DMS 273 treated with DMSO at 0.1 percent for 48 hours (cell line): ENCODE measurements at regions not wholly inside any gene's neighbourhood (a gene's known extent, or its start where the extent isn't known, plus 50 kb on each side); places are given as distances from the start of the nearest gene placed in this dataset.
"Not testable (repeated sequence)": the region's sequence is repeated elsewhere in the genome, so short reads cannot be mapped to it uniquely, and the experiment has no call there.

ENCODE experiments used
- DNase-seq: peaks from one replicate; lab custom pipeline; 2025; lab: John Stamatoyannopoulos, UW

DNA sequence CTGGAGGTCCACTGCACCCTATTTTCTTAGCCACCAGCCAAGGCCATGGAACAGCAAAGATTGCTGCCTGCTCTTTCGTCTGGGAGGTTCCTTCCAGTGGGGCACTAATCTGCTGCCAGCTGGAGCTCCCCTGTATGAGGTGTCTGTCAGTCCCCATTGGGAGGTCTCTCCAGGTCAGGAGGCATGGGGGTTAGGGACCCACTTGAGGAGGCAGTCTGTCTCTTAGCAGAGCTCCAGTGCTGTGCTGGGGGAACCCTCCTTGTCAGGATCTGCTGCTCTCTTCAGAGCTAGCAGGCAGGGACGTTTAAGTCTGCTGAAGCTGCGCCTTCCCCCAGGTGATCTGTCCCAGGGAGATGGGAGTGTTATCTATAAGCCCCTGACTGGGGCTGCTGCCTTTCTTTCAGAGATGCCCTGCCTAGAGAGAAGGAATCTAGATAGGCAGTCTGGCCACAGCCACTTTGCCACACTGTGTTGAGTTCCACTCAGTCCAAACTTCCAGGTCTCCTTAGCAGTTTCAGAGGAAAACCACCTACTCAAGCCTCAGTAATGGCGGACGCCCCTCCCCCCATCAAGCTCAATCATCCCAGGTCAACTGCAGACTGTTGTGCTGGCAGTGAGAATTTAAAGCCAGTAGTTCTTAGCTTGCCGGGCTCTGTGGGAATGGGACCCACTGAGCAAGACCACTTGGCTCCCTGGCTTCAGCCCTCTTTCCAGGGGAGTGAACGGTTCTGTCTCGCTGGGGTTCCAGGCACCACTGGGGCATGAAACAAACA, 317.7 kb downstream of the LRRC70 start:
- no peak for DNase-seq

DNA sequence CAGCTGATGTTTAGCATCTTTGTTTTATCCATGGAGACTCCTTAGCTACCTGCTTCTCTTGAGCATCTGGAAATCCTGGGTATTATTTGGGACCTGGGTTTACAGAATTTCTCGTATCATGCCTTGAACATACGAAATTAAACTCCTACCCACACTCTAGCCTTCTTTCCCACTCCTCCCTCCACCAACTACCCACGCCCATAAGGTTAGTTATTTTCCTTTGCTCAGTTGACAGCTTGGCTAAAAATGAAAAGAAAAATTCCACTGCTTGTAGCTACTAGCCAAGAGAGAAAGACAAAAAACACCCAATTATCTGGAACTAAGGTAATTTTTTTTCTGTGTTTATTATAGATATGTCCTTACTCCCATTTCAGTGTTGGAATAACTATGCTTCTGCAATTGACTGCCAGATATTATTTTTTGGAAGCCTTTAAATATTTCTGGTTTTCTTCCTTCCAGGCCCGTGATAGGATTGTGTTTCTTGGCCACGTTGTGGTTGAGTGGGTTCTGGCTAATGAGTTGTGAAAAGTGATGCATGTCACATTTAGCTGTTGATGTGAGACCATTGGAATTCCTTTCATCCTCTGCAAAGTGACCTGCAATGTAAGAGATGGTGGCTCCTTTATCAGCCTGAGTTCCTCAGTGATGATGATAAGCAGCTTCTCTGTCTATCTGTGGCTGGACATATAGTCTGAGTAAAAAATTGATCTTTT, 308.1 kb downstream of the LRRC70 start:
- no peak for DNase-seq

DNA sequence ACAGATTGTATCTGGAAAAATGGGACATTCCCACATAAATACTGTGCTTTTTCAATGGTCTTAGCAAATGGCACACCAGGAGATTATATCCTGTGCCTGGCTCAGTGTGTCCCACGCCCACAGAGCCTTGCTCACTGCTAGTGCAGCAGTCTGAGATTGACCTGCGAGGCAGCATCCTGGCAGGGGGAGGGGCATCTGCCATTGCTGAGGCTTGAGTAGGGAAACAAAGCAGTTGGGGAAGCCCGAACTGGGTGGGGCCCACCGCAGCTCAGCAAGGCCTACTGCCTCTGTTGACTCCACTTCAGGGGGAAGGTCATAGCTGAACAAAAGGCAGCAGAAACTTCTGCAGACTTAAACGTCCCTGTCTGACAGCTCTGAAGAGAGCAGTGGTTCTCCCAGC, 258.7 kb downstream of the LRRC70 start:
- not testable (repeated sequence) for DNase-seq

DNA sequence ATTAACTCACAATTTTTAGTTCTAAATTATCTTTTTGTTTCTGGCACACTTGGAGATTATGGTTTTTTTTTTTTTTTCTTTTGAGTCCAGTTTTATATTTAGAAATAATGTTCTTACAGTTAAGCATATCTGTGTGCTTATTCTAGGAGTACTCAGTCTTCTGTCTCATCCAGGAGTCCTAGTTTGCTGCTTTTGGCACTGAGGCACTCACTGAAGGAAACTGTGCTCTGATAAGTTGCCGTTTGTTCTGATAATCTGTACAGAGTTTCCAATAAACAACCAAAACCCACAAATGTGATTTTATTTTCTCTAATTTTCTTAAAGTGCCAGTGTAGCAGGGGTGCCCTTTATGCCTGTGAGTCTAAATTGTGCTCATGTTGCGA, 251.0 kb downstream of the LRRC70 start:
- no peak for DNase-seq

DNA sequence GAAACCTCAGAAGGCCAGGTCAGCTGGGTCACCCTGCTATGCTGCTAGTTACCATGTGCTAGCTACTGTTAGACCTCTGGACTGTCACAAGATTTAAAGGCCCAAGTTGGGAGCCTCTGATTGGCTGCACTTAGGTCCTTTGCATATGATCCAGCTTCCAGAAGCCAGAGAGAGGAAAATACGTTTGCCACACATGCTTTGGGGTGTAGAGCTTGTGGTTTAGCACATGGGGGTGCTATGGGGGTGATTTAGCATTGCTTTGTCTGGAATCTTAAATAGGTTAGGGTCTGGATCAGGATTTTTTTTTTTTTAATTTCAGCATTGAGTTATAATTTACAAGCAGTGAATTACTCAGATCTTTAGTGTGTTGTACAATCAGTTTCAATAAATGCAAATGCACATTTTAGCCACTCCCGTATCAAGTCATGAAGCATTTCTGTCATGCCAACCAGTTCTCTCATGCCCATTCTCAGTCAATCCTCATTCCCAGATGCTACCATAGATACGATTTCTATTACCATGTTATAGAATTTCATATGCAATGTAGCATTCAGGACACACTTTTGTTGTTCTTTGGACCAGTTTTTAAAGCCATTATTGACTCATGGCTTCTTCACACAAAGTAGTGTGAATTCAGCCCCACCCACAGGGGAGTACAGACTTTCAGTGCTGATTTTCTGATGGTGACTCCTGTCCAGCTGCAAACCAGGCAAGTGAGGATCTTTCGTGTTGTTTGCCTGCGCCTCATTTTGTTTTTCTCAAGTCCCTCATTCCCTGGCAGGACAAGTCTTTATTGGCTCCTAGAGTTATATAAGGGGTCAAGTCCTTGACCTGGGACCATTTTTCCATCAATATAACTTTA, 250.4 kb downstream of the LRRC70 start:
- DNase-seq = no peak

DNA sequence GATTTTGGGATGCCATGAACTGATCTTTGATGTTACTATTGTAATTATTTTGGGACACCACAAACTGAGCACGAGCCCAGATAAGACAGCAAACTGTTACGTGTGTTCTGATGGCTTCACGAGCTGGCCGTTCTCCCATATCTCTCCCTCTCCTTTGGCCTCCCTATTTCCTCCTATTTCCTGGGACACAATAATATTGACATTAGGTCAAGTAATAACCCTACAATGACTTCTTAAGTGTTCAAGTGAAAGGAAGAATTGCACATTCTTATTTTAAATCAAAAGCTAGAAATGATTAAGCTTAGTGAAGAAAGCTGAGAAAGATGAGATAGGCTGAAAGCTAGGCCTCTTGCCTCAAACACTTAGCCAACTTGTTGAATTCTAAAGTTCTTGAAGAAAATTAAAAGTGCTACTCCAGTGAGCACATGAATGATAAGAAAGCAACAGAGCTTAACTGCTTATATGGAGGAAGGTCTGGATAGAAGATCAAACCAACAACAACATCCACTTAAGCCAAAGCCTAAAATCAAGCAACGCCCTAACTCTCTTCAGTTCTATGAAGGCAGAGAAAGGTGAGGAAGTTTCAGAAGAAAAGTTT, 247.1 kb downstream of the LRRC70 start:
- DNase-seq = no peak

DNA sequence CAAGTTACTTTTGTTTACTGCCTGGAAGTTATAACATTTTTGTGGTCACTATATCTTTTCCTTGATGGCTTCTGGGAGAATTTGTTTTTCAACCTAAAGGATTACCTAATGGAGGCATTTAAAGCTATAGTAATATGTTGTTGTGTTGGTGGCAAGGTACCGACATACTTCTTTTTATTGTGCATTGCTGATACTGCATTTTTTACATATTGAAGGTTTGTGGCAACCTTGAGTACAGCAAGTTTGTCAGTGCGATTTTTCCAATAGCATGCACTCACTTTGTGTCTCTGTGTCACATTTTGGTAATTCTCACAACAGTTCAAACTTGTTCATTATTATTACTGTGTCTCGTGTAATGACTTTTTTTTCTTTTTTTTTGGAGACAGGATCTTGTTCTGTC, 246.3 kb downstream of the LRRC70 start:
- DNase-seq = no peak

DNA sequence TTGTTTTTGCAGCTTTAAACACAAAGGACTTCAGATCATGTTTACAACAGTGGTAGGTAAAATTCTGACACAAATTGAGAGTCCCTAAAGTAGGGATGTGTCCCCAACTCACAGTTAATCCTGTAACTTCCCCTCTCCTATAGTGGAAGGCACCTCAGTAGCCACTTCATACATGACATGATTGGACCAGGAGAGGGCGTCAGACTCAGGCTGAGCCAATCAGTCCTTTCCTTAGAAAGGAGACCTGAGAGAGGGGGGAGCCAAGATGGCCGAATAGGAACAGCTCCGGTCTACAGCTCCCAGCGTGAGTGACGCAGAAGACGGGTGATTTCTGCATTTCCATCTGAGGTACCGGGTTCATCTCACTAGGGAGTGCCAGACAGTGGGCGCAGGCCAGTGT, 238.4 kb downstream of the LRRC70 start:
- not testable (repeated sequence) for DNase-seq

DNA sequence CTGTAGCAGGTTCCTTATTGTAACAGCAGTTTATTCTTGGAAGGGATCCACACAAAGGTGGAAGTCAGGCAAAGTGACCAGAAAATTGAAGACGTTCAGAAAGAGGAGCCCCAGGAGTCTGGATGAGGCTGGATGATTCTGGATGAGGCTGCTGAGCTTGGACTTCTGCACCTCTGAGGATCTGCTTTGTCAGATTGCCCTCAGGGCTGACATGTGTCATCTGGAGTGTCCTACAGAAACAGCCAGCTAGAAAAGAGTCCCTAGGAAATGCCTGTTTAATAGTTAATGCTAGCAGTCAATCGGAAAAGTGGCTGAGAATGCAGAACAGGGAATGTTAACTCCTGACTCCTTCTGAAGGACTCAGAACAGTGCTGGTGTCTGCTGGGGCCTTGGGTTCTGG, 236.4 kb downstream of the LRRC70 start:
- no peak for DNase-seq

DNA sequence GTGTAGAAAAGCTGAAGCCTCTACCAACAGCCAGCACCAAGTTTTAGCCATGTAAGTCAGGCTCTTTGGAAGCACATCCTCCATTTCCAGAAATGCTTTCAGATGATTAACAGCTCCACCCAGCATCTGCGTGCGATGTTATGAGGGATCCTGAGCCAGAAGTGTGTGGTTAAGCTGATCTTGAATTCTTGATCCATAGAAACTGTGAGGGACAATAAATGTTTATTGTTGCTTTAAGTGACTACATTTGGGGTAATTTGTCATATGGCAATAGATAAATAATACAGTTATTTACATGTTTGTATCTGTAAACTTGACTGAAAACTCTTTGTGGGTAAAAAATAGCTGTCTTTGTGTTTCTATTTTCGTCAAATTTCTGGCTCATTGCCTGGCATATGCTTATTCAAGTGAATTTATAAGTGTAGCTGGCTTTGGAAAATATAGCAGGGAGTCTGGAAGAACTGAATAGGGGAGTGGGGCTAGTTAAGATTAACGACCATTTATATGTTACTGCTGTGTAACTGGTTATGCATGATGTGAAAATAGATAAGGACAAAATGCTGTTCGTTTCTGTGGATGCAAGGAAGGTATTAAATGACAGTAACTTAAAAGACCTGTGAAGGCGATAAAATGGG, 234.1 kb downstream of the LRRC70 start:
- no peak for DNase-seq

DNA sequence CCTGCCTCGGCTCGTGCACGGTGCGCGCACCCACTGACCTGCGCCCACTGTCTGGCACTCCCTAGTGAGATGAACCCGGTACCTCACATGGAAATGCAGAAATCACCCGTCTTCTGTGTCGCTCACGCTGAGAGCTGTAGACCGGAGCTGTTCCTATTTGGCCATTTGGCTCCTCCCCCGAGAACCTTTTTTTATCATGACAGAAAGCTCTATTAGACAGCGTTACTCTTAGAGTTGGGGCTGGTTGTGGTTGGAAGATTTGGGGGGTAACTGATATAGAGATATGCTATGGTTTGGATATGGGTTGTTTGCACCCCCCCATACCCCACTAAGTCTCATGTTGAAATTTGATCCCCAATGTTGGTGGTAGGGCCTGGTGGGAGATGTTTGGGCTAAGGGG, 226.2 kb downstream of the LRRC70 start:
- DNase-seq = not testable (repeated sequence)

DNA sequence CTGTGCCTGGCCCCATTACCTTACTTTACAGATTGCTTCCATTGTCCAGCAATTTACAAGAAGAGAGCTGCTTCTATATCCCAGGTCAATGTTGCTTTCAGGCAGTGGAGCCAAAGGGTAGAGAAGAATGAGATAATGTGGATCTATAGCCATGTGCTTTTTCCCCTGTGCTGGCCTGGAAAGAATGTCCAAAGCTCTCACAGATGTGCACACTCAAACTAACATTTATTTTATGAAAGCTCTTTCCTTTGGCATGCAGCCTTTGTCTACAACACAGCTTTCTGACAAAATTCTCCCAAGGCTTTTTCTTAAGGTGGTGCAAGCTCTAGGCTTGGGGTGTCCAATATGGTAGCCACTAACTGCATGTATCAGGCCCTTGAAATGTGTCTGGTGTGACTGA, 217.3 kb downstream of the LRRC70 start:
- DNase-seq = no peak

DNA sequence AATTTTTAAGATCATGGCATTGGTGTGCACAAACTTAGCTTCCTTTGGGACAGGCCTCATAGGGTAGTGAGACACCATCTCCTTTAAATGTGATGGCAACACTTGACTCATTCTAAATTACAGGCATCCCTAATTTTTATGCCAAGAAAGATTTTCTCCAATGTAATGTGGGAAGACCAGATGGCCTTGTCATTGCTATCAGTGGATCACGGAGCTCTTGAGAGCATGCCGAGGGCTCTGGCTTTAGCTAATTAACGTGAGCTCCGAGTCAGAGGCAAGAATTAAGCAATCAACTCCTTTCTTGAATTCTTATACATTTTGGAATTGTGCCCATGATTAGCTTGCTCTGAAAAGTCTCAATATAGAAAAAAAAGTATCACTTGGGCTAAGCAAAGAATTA, 215.8 kb downstream of the LRRC70 start:
- no peak for DNase-seq

DNA sequence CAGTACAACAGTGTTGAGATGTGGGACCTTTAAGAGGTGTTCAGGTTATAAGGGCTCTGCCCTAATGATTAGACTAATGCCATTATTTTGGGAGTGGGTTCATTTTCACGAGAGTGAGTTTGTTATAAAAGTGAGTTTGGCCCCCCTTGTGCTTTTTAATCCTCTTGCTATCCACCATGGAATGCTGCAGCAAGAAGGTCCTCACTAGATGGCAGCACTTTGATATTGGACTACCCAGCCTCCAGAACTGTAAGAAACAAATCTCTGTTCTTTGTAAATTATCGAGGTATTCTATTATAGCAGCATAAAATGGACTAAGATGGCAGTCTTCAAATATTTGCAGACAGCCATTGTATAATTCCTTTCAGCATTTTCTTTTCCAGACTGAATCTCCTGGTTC, 212.4 kb downstream of the LRRC70 start:
- DNase-seq = no peak

DNA sequence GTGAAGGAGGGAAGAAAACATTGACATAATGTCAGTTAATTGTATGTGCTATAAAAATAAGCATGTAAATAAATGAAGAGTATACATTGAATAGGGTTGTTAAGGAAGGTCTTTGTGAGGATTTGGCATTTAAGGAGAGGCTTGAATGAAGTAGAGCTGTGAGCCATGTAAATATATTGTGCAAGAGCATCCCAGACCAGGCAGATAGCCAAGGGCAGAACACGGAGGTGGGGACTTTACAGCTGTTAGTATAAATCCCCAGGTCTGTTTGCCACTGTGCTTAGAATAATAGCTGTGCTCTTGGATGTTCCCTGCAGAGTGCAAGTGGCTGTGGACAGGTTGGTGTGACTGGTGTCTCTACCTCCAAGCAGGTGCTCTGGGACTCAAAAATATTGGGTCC, 211.7 kb downstream of the LRRC70 start:
- no peak for DNase-seq

DNA sequence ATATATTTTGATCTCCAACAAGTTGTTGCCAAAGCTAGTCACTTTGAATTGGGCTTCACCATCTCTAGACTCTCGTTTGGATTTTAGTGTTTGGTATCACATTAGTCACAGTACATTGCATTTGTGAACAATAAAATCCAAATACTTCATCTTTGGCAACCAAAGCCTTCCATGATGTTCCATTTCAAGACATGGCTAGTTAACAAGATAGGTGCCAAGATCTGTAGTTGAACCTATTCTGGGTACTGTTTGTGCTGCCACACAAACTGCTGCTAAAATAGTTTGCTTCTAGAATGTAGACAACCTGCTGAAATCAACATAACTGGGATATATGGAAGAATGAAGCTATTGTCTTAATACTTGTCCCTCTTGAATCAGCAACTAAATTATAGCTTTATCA, 207.5 kb downstream of the LRRC70 start:
- DNase-seq = no peak

DNA sequence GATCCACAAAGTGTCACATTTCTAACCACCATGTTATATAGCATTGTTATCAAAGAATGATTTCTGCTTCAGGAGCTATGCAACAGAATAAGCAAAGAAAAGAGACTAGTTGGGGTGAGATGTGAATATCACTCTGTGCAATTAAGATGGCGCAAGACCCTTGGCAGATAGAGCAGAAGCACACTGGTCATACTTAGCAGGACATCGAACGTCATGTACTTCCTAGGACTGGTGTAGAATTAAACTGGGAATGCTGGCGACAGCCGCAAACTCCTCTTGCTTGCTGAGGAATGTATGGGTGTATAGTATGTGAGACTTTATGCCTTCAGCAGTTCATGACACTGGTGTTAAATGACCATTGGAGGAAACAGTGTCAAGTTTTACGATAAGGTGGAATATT, 207.0 kb downstream of the LRRC70 start:
- DNase-seq = no peak

DNA sequence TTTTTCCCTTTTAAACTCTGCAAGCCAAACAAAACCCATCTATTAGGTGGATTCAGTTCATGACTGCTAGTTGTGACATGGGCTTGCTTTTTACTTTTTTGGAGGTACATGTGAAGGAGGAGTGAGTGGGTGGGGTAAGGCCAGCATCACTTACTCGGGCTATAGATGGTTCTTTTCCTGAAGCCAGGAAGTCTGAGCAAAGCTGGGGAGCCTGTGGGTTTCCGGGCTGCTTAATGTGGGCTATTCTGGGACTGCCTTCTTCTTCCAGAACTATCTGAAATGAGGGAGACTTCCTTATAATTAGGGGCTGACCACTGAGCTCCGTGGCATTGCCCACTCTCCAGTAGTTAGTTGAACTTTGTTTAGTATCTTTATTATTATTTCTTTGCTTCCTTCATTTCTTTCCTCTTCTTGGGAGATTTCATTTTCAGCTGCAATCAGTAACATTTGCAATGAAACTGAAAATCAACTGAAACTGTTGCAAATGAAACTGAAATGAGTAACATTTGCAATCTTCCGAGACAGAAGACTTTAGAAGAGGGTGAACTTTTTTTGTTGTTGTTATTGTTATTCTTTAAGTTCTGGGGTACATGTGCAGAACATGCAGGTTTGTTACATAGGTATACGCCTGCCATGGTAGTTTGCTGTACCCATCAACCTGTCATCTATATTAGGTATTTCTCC, 204.9 kb downstream of the LRRC70 start:
- no peak for DNase-seq

DNA sequence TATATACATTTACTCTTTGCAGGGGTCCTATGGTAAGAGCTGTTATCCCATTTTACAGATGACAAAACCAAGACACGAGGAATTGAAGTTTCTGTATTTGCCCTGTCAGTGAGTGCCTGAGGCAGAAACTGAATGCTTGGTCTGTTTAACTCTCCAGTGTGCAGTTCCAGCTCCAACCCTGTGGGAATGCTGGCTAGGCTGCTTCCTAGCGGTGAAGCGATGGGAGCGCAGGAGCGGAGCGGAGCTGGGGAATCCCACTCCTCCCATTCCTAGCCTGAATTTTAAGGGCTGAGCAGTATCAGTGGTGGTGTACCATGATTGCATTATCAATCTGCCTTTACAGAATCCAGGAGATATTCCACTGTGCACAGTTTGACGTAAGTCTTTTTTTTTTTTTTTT, 202.3 kb downstream of the LRRC70 start:
- no peak for DNase-seq

DNA sequence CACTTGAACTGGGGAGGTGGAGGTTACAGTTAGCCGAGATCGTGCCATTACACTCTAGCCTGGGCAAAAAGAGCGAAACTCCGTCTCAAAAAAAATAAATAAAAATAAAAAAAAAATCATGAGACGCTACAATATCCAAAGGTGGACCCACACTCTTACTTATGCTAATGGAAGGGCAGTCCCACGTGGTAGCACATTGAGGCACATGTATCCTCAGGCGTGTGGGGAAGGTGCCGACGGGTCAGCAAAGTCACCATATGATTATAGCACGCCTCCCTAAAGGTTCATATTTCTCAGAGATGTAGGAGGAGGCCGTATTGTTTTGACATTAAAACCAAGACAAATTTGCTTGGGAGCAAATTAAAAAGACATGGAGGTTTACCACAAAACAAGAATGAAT, 201.6 kb downstream of the LRRC70 start:
- DNase-seq = no peak

DNA sequence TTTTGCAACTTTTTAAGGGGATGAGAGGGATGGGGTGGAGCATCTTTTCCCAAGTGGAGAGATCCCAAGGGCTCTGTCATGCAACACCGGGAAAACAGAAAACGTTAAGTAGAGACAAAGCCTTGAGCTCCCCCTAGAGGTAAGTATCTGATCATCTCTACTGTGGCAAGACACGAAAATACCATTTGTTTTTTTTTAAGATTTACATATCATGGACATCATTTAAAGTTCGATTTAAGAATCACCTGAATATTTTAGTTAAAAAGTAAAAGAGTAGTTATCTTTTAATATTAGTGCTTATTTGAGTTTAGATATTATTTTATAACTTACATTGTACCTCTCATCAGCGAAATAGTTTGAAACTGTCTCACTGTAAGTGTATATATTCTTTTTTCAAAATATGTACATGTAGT, 200.4 kb downstream of the LRRC70 start:
- peak; percentile 49 for DNase-seq
